OCI-LY3 (cell line): ENCODE measurements at regions not wholly inside any gene's neighbourhood (a gene's known extent, or its start where the extent isn't known, plus 50 kb on each side); places are given as distances from the start of the nearest gene placed in this dataset.

Source experiments
- H2AFZ ChIP-seq: fragments of 200-600, 300-600 bp; shearing (Covaris generic); 2 replicates; pipeline ENCODE4 v1.6.0; 2014; ENCODE audit warnings: antibody characterized with exemption, low read depth, low read length
- H3K27ac ChIP-seq: fragments of 200-600, 300-600 bp; sonication (generic); 2 replicates; pipeline ENCODE4 v1.5.1; 2014; ENCODE audit warnings: mild to moderate bottlenecking, low read length, moderate library complexity, mixed read lengths
- H3K27me3 ChIP-seq: fragments of 200-600, 300-600 bp; sonication (generic); 2 replicates; pipeline ENCODE4 v1.6.1; 2014; ENCODE audit warnings: low read depth, low read length, mixed read lengths
- H3K36me3 ChIP-seq: fragments of 200-600, 300-600 bp; sonication (generic); replicated peaks from 2 replicates; pipeline ENCODE3; 2014; ENCODE audit warnings: low read depth, low read length, mixed read lengths
- H3K4me1 ChIP-seq: fragments of 300-600, 200-600 bp; sonication (generic); 2 replicates; pipeline ENCODE4 v1.6.1; 2014; ENCODE audit warnings: low read length, mixed read lengths
- H3K4me2 ChIP-seq: fragments of 200-600, 300-600 bp; sonication (generic); 2 replicates; pipeline ENCODE4 v1.6.1; 2014; ENCODE audit warnings: low read length, mixed read lengths
- H3K4me3 ChIP-seq: fragments of 300-600, 200-600 bp; sonication (generic); 2 replicates; pipeline ENCODE4 v1.5.1; 2014; ENCODE audit warnings: antibody characterized with exemption, mild to moderate bottlenecking, low read length, moderate library complexity
- H3K79me2 ChIP-seq: fragments of 300-600, 200-600 bp; shearing (Covaris generic); 2 replicates; pipeline ENCODE4 v1.6.1; 2014; ENCODE audit warnings: mild to moderate bottlenecking, low read length, mixed read lengths
- H3K9ac ChIP-seq: fragments of 300-600, 200-600 bp; shearing (Covaris generic); 2 replicates; pipeline ENCODE4 v1.6.0; 2014; ENCODE audit warnings: mild to moderate bottlenecking, low read length, moderate library complexity
- H3K9me3 ChIP-seq: fragments of 200-600, 300-600 bp; shearing (Covaris generic); 2 replicates; pipeline ENCODE4 v1.6.1; 2014; ENCODE audit warnings: low read length, mixed read lengths; ENCODE audit not compliant: insufficient read depth
- H4K20me1 ChIP-seq: fragments of 200-600, 300-600 bp; sonication (generic); 2 replicates; pipeline ENCODE4 v1.6.1; 2016; ENCODE audit warnings: low read length, mixed read lengths; ENCODE audit not compliant: insufficient read depth
- CTCF ChIP-seq: fragments of 200-600, 300-600 bp; sonication (generic); IDR thresholded peaks from 2 replicates; pipeline ENCODE4 v1.5.1; 2014; ENCODE audit warnings: antibody characterized with exemption, low read length, low read depth
- EZH2phosphoT487 ChIP-seq: fragments of 200-600 bp; shearing (Covaris generic); IDR thresholded peaks from 2 replicates; pipeline ENCODE4 v1.6.1; 2018; ENCODE audit warnings: antibody characterized with exemption, mixed run types, low read depth

GRCh38 chr6:126131246-126131645 is 144.9 kb downstream of the TRMT11 start:
- Histone ChIP-seq H3K27ac (no peak overlapping the region), H3K9ac (no peak overlapping the region), H3K4me2 (no peak overlapping the region), H3K36me3 (no peaks in the 10 kb centered on the region), H4K20me1 (no peaks in the 10 kb centered on the region), H3K79me2 (no peaks in the 10 kb centered on the region), H3K4me3 (no peak overlapping the region), H2AFZ (no peak overlapping the region), H3K4me1 (no peaks in the 10 kb centered on the region), H3K9me3 (no peaks in the 10 kb centered on the region), H3K27me3 (no peaks in the 10 kb centered on the region)
- no peak for TF ChIP-seq CTCF
- no peak for TF ChIP-seq EZH2phosphoT487

DNA sequence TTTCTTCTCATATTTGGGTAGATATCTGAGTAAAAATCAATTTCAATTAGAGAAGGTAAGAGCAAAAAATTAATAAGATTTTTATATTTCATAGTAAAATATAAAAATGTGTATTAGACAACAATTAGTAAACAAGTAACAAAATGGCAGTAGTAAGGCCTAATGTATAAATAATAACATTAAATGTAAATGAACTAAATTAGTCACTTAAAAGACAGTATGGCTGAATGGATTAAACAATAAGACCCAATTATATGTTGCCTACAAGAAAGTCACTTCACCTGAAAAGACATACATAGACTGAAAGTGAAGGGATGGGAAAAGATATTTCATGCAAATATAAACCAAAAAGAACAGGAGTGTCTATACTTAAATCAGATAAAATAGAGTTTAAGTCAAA is 147.6 kb downstream of the TRMT11 start:
- H3K4me2 ChIP-seq = no peak overlapping the region
- no peak for TF ChIP-seq EZH2phosphoT487
- TF ChIP-seq CTCF = no peak

GRCh38 chr6:126134491-126134890 is 148.2 kb downstream of the TRMT11 start:
- no peak overlapping the region for H3K4me2 ChIP-seq
- no peaks in the 10 kb centered on the region for H3K36me3 ChIP-seq
- H3K27me3 ChIP-seq = no peaks in the 10 kb centered on the region
- no peak overlapping the region for H3K4me3 ChIP-seq
- no peak overlapping the region for H3K9ac ChIP-seq
- TF ChIP-seq CTCF = no peak
- no peaks in the 10 kb centered on the region for H3K4me1 ChIP-seq
- H3K9me3 ChIP-seq = no peaks in the 10 kb centered on the region
- no peaks in the 10 kb centered on the region for H4K20me1 ChIP-seq
- no peaks in the 10 kb centered on the region for H3K79me2 ChIP-seq
- H2AFZ ChIP-seq = no peak overlapping the region
- H3K27ac ChIP-seq = no peak overlapping the region

More for the DNA sequence above, 147.6 kb downstream of the TRMT11 start:
- H3K9me3 ChIP-seq = no peaks in the 10 kb centered on the region
- H3K27ac ChIP-seq = no peak overlapping the region
- no peaks in the 10 kb centered on the region for H4K20me1 ChIP-seq
- no peaks in the 10 kb centered on the region for H3K79me2 ChIP-seq
- no peak overlapping the region for H2AFZ ChIP-seq
- H3K36me3 ChIP-seq = no peaks in the 10 kb centered on the region
- no peaks in the 10 kb centered on the region for H3K27me3 ChIP-seq
- H3K4me3 ChIP-seq = no peak overlapping the region
- no peaks in the 10 kb centered on the region for H3K4me1 ChIP-seq
- H3K9ac ChIP-seq = no peak overlapping the region

DNA sequence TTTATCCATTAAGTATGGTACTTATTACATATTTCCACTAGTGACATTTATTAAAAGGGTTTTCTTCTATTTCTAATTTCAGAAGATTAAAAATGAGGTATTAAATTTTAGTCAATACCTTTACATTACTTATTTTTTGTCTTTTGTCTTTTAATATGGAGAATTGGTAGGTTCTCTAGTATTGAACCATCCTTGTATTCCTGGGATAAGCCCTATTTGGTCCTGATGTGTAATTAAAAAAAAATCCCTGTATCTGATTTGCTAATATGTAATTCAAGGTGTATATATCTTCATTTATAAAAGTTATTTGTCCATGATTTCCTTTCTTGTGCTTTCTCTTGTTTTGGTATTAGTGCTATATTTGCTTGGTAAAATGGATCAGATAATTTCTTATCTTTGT is 153.7 kb downstream of the TRMT11 start:
- H3K4me3 ChIP-seq = no peak overlapping the region
- no peaks in the 10 kb centered on the region for H3K79me2 ChIP-seq
- no peaks in the 10 kb centered on the region for H3K9me3 ChIP-seq

More for the DNA sequence above, 153.7 kb downstream of the TRMT11 start:
- Histone ChIP-seq H3K27ac (no peak overlapping the region), H3K4me2 (no peak overlapping the region), H4K20me1 (no peaks in the 10 kb centered on the region), H3K27me3 (no peaks in the 10 kb centered on the region), H3K36me3 (no peaks in the 10 kb centered on the region), H3K9ac (no peak overlapping the region), H3K4me1 (no peaks in the 10 kb centered on the region), H2AFZ (no peak overlapping the region)
- no peak for TF ChIP-seq EZH2phosphoT487
- no peak for TF ChIP-seq CTCF
